K562 (cell line): ENCODE measurements at regions not wholly inside any gene's neighbourhood (a gene's known extent, or its start where the extent isn't known, plus 50 kb on each side); places are given as distances from the start of the nearest gene placed in this dataset.
A peak's percentile ranks its signal among the peaks of the same experiment; 100 is the strongest.

Experiments used
- BHLHE40 ChIP-seq: IDR thresholded peaks from 2 replicates; pipeline ENCODE4 v1.6.1; 2011; ENCODE audit warnings: low read length, improper control_type of control experiment
- DDX20 ChIP-seq: fragments of 450-650 bp; IDR thresholded peaks from 2 replicates; pipeline ENCODE4 v1.6.1; 2016; ENCODE audit warnings: missing genetic modification characterization, low read depth, mild to moderate bottlenecking, missing compliant biosample characterization, moderate library complexity
- FIP1L1 ChIP-seq: fragments of 200-400 bp; formaldehyde crosslinking; IDR thresholded peaks from 2 replicates; pipeline ENCODE4 v1.6.1; 2018; ENCODE audit warnings: mild to moderate bottlenecking, low read depth, low read length; ENCODE audit not compliant: poor library complexity, severe bottlenecking
- HOXB6 ChIP-seq: fragments of 250-450 bp; sonication (Bioruptor Pico); IDR thresholded peaks from 2 replicates; pipeline ENCODE4 v1.5.1; 2022; ENCODE audit warnings: mild to moderate bottlenecking, borderline replicate concordance
- KAT7 ChIP-seq: sonication (generic); formaldehyde crosslinking; IDR thresholded peaks from 2 replicates; pipeline ENCODE4 v1.8.0; 2022; ENCODE audit warnings: missing genetic modification reagents, mild to moderate bottlenecking, borderline replicate concordance
- MIER1 ChIP-seq: fragments of 450-650 bp; IDR thresholded peaks from 2 replicates; pipeline ENCODE4 v1.6.1; 2016; ENCODE audit warnings: antibody characterized with exemption, mild to moderate bottlenecking, low read depth
- NR2C1 ChIP-seq, 2 experiments: fragments of 450-650 bp; IDR thresholded peaks; 2 replicates each; pipeline ENCODE4 v1.6.1; 2017; ENCODE audit warnings: mild to moderate bottlenecking in 2 of 2, antibody characterized with exemption in 1 of 2, inconsistent platforms in 1 of 2, missing compliant biosample characterization in 1 of 2, missing genetic modification characterization in 1 of 2
- POLR2AphosphoS2 ChIP-seq: IDR thresholded peaks from 2 replicates; pipeline ENCODE4 v1.6.1; 2012; ENCODE audit warnings: low read length, improper control_type of control experiment
- RAD21 ChIP-seq, 2 experiments: fragments of 250-450 bp in 1 of 2; fragments of 450-650 bp in 1 of 2; sonication (Bioruptor Pico) in 1 of 2; formaldehyde crosslinking in 1 of 2; IDR thresholded peaks in 1 of 2; conservative IDR thresholded peaks in 1 of 2; 2 replicates each; pipeline versions ENCODE4 v1.4.0 to v1.8.0; 2020 to 2022; ENCODE audit warnings: mild to moderate bottlenecking in 2 of 2, moderate library complexity in 1 of 2
- SMAD1 ChIP-seq: fragments of 150-350 bp; IDR thresholded peaks from 2 replicates; pipeline ENCODE4 v1.6.1; 2014; ENCODE audit warnings: low read length, low read depth; ENCODE audit not compliant: partially characterized antibody
- SMAD4 ChIP-seq: fragments of 250-450 bp; sonication (Bioruptor Pico); conservative IDR thresholded peaks from 2 replicates; pipeline ENCODE4 v1.8.0; 2021; ENCODE audit warnings: inconsistent platforms, mild to moderate bottlenecking, moderate library complexity
- SRSF7 ChIP-seq: fragments of 200-400 bp; formaldehyde crosslinking; optimal IDR thresholded peaks from 2 replicates; pipeline ENCODE3; 2017; ENCODE audit warnings: mild to moderate bottlenecking, low read depth, low read length
- TARDBP ChIP-seq: fragments of 450-650 bp; IDR thresholded peaks from 2 replicates; pipeline ENCODE4 v1.6.1; 2016
- TBP ChIP-seq: optimal IDR thresholded peaks from 2 replicates; pipeline ENCODE3; 2011; ENCODE audit warnings: low read depth, low read length, improper control_type of control experiment
- TRIM24 ChIP-seq, 2 experiments: fragments of 450-650 bp; IDR thresholded peaks; 2 replicates each; pipeline ENCODE4 v1.6.1; 2016
- XRCC3 ChIP-seq: fragments of 450-650 bp; IDR thresholded peaks from 2 replicates; pipeline ENCODE4 v1.6.1; 2017; ENCODE audit warnings: mild to moderate bottlenecking, moderate library complexity
- ZNF174 ChIP-seq: fragments of 250-450 bp; sonication (Bioruptor Pico); IDR thresholded peaks from 2 replicates; pipeline ENCODE4 v1.4.0; 2020; ENCODE audit warnings: mild to moderate bottlenecking
- ZNF324 ChIP-seq: fragments of 250-450 bp; sonication (Bioruptor Pico); IDR thresholded peaks from 2 replicates; pipeline ENCODE4 v1.4.0; 2020; ENCODE audit warnings: mild to moderate bottlenecking
- ZNF41 ChIP-seq: fragments of 250-450 bp; sonication (Bioruptor Pico); conservative IDR thresholded peaks from 2 replicates; pipeline ENCODE4 v1.4.0; 2020; ENCODE audit warnings: mild to moderate bottlenecking
- TF ChIP-seq, protein P1 (sequence below): fragments of 250-450 bp; sonication (Bioruptor Pico); IDR thresholded peaks from 2 replicates; pipeline ENCODE4 v1.9.0; 2021; ENCODE audit warnings: mild to moderate bottlenecking, inconsistent platforms
- TF ChIP-seq, protein P2 (sequence below): fragments of 250-450 bp; sonication (Bioruptor Pico); IDR thresholded peaks from 2 replicates; pipeline ENCODE4 v1.8.0; 2022; ENCODE audit warnings: moderate library complexity, mild to moderate bottlenecking, inconsistent platforms
- TF ChIP-seq, protein P3 (sequence below): fragments of 150-350 bp; IDR thresholded peaks from 2 replicates; pipeline ENCODE4 v1.6.1; 2014; ENCODE audit warnings: low read depth, mild to moderate bottlenecking, low read length, borderline replicate concordance
- TF ChIP-seq, protein P4 (sequence below): sonication (generic); formaldehyde crosslinking; IDR thresholded peaks from 2 replicates; pipeline ENCODE4 v1.8.0; 2022; ENCODE audit warnings: mild to moderate bottlenecking, missing genetic modification reagents

DNA sequence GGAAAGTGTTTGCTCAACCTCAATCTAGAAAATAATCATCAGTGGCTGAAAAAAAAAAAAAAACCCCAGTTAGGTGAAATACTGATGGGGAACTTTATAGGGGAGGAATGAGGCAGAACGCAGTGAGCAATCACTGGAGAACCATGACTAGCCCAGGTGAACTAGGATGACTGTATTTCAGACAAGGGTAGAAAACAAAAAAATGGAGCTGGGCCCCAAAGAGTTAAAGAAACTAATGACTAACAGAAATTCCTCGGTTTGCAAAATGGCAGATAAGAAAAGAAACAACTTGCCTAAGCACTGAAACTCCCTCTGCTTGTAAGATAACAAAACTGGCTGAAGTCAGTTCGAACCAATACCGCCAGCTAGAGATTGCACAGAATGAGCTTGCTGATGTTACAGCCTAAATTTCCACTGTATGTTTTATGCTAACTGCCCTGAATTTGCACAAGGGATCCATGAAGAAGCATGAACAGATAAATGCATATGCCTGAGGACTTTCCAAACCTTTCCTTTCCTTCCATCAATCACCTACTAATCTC, 245.9 kb downstream of the METTL4 start (continued):
- TF ChIP-seq RAD21 (CRISPR knock-in tag; conservative IDR thresholded peaks at IDR 0.05 in 1 of 2, IDR thresholded peaks at IDR 0.05 in 1 of 2) = peak; percentile 43 to 55
- no peak for TF ChIP-seq TARDBP
- TF ChIP-seq SMAD1 = no peak
- no peak for TF ChIP-seq ZNF324 (CRISPR knock-in tag)
- TF ChIP-seq, protein P1, sequence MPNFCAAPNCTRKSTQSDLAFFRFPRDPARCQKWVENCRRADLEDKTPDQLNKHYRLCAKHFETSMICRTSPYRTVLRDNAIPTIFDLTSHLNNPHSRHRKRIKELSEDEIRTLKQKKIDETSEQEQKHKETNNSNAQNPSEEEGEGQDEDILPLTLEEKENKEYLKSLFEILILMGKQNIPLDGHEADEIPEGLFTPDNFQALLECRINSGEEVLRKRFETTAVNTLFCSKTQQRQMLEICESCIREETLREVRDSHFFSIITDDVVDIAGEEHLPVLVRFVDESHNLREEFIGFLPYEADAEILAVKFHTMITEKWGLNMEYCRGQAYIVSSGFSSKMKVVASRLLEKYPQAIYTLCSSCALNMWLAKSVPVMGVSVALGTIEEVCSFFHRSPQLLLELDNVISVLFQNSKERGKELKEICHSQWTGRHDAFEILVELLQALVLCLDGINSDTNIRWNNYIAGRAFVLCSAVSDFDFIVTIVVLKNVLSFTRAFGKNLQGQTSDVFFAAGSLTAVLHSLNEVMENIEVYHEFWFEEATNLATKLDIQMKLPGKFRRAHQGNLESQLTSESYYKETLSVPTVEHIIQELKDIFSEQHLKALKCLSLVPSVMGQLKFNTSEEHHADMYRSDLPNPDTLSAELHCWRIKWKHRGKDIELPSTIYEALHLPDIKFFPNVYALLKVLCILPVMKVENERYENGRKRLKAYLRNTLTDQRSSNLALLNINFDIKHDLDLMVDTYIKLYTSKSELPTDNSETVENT = no peak
- no peak for TF ChIP-seq FIP1L1
- TF ChIP-seq XRCC3 = no peak
- TF ChIP-seq, protein P2, sequence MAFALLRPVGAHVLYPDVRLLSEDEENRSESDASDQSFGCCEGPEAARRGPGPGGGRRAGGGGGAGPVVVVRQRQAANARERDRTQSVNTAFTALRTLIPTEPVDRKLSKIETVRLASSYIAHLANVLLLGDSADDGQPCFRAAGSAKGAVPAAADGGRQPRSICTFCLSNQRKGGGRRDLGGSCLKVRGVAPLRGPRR (CRISPR knock-in tag) = no peak
- TF ChIP-seq, protein P3, sequence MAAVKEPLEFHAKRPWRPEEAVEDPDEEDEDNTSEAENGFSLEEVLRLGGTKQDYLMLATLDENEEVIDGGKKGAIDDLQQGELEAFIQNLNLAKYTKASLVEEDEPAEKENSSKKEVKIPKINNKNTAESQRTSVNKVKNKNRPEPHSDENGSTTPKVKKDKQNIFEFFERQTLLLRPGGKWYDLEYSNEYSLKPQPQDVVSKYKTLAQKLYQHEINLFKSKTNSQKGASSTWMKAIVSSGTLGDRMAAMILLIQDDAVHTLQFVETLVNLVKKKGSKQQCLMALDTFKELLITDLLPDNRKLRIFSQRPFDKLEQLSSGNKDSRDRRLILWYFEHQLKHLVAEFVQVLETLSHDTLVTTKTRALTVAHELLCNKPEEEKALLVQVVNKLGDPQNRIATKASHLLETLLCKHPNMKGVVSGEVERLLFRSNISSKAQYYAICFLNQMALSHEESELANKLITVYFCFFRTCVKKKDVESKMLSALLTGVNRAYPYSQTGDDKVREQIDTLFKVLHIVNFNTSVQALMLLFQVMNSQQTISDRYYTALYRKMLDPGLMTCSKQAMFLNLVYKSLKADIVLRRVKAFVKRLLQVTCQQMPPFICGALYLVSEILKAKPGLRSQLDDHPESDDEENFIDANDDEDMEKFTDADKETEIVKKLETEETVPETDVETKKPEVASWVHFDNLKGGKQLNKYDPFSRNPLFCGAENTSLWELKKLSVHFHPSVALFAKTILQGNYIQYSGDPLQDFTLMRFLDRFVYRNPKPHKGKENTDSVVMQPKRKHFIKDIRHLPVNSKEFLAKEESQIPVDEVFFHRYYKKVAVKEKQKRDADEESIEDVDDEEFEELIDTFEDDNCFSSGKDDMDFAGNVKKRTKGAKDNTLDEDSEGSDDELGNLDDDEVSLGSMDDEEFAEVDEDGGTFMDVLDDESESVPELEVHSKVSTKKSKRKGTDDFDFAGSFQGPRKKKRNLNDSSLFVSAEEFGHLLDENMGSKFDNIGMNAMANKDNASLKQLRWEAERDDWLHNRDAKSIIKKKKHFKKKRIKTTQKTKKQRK = no peak
- TF ChIP-seq HOXB6 (CRISPR knock-in tag) = no peak
- peak; percentile 79; the same call in 1 of the 2 replicates for TF ChIP-seq SMAD4 (CRISPR knock-in tag)
- no peak for TF ChIP-seq SRSF7
- TF ChIP-seq TBP = no peak
- TF ChIP-seq ZNF174 (CRISPR knock-in tag) = no peak
- no peak for TF ChIP-seq ZNF41 (CRISPR knock-in tag)
- peak; percentile 98 for TF ChIP-seq TRIM24 (IDR thresholded peaks at IDR 0.05)
- no peak for TF ChIP-seq KAT7 (CRISPR knock-in tag)
- TF ChIP-seq MIER1 = no peak
- no peak for TF ChIP-seq NR2C1 (IDR thresholded peaks at IDR 0.05)
- peak; percentile 39; the same call in 1 of the 2 replicates for TF ChIP-seq NR2C1 (tag; IDR thresholded peaks at IDR 0.05)
- no peak for TF ChIP-seq DDX20 (tag)
- TF ChIP-seq POLR2AphosphoS2 = no peak
- no peak for TF ChIP-seq BHLHE40
- TF ChIP-seq, protein P4, sequence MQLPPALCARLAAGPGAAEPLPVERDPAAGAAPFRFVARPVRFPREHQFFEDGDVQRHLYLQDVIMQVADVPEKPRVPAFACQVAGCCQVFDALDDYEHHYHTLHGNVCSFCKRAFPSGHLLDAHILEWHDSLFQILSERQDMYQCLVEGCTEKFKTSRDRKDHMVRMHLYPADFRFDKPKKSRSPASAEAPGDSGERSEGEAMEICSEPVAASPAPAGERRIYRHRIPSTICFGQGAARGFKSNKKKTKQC (CRISPR knock-in tag) = no peak
